Glutamatergic neuron (in vitro differentiated cells): ENCODE measurements at regions not wholly inside any gene's neighbourhood (a gene's known extent, or its start where the extent isn't known, plus 50 kb on each side); places are given as distances from the start of the nearest gene placed in this dataset.

Experiments
- DNase-seq: peaks from one replicate; pipeline ENCODE4 v3.0.0; 2022
- H3K27ac Mint-ChIP-seq: one replicate; pipeline ENCODE4 v1.8.0; 2020; ENCODE audit warnings: mild to moderate bottlenecking, mixed read lengths, inconsistent platforms; ENCODE audit not compliant: unreplicated experiment
- H3K27me3 Mint-ChIP-seq: one replicate; pipeline ENCODE4 v1.8.0; 2020; ENCODE audit warnings: mild to moderate bottlenecking, moderate library complexity, mixed read lengths, inconsistent platforms; ENCODE audit not compliant: unreplicated experiment
- H3K36me3 Mint-ChIP-seq: one replicate; pipeline ENCODE4 v1.8.0; 2020; ENCODE audit warnings: mild to moderate bottlenecking, mixed read lengths, inconsistent platforms; ENCODE audit not compliant: unreplicated experiment
- H3K4me1 Mint-ChIP-seq: one replicate; pipeline ENCODE4 v1.8.0; 2020; ENCODE audit warnings: mild to moderate bottlenecking, low read depth, mixed read lengths, inconsistent platforms; ENCODE audit not compliant: unreplicated experiment
- H3K4me3 Mint-ChIP-seq: one replicate; pipeline ENCODE4 v1.8.0; 2020; ENCODE audit warnings: mild to moderate bottlenecking, mixed read lengths, inconsistent platforms; ENCODE audit not compliant: unreplicated experiment
- H3K9me3 Mint-ChIP-seq: one replicate; pipeline ENCODE4 v1.8.0; 2020; ENCODE audit warnings: mild to moderate bottlenecking, moderate library complexity, mixed read lengths, inconsistent platforms; ENCODE audit not compliant: unreplicated experiment
- CTCF ChIP-seq: fragments of 200-600 bp; sonication (generic); IDR thresholded peaks from one replicate; pipeline ENCODE4 v1.5.0; 2021; ENCODE audit not compliant: partially characterized antibody, unreplicated experiment

GRCh38 chr13:111939666-111940278 is 127.2 kb upstream of the SOX1 start:
- TF ChIP-seq CTCF = no peak
- no peak for DNase-seq
- no peaks in the 10 kb centered on the region for H3K36me3 Mint-ChIP-seq
- H3K4me1 Mint-ChIP-seq = peaks cover 11% of the 10 kb centered on the region
- H3K27me3 Mint-ChIP-seq = peaks cover 4% of the 10 kb centered on the region
- H3K27ac Mint-ChIP-seq = no peak overlapping the region
- peaks cover 7% of the 10 kb centered on the region for H3K9me3 Mint-ChIP-seq
- H3K4me3 Mint-ChIP-seq = no peak overlapping the region

- Mint-ChIP-seq H3K4me1 (peaks cover 15% of the 10 kb centered on the region), H3K27ac (no peak overlapping the region), H3K36me3 (no peaks in the 10 kb centered on the region), H3K4me3 (no peak overlapping the region), H3K27me3 (peaks cover 4% of the 10 kb centered on the region), H3K9me3 (peaks cover 2% of the 10 kb centered on the region)
- TF ChIP-seq CTCF = no peak
- DNase-seq = no peak
These were observed 126.1 kb upstream of the SOX1 start for GRCh38 chr13:111940892-111941291.

- H3K27ac Mint-ChIP-seq = no peak overlapping the region
- DNase-seq = no peak
- no peak for TF ChIP-seq CTCF
- H3K4me1 Mint-ChIP-seq = peaks cover 18% of the 10 kb centered on the region
- H3K4me3 Mint-ChIP-seq = no peak overlapping the region
- no peaks in the 10 kb centered on the region for H3K36me3 Mint-ChIP-seq
- H3K9me3 Mint-ChIP-seq = peaks cover 2% of the 10 kb centered on the region
- H3K27me3 Mint-ChIP-seq = peaks cover 4% of the 10 kb centered on the region
These were observed 125.0 kb upstream of the SOX1 start for GRCh38 chr13:111941845-111942447.

GRCh38 chr13:111943229-111943795 is 123.6 kb upstream of the SOX1 start:
- Mint-ChIP-seq H3K27ac (no peak overlapping the region), H3K4me1 (peaks cover 15% of the 10 kb centered on the region), H3K36me3 (no peaks in the 10 kb centered on the region), H3K4me3 (no peak overlapping the region), H3K27me3 (peaks cover 6% of the 10 kb centered on the region), H3K9me3 (peaks cover 2% of the 10 kb centered on the region)
- no peak for TF ChIP-seq CTCF
- DNase-seq = no peak

GRCh38 chr13:111944171-111944583 is 122.8 kb upstream of the SOX1 start:
- no peak for DNase-seq
- TF ChIP-seq CTCF = no peak
- peaks cover 14% of the 10 kb centered on the region for H3K4me1 Mint-ChIP-seq
- H3K9me3 Mint-ChIP-seq = peaks cover 2% of the 10 kb centered on the region
- H3K27ac Mint-ChIP-seq = no peak overlapping the region
- H3K36me3 Mint-ChIP-seq = no peaks in the 10 kb centered on the region
- H3K27me3 Mint-ChIP-seq = peaks cover 10% of the 10 kb centered on the region
- no peak overlapping the region for H3K4me3 Mint-ChIP-seq
